ENCODE measurements at regions not wholly inside any gene's neighbourhood (a gene's known extent, or its start where the extent isn't known, plus 50 kb on each side); places are given as distances from the start of the nearest gene placed in this dataset.

- no peak for DNase-seq (ENCODE audit: low spot score)
Measured at GRCh38 chr4:19703391-19703790, 548.3 kb upstream of the SLIT2 start.

- DNase-seq (ENCODE audit: low spot score) = peak; percentile 48
Measured at GRCh38 chr4:19700992-19701391, 550.7 kb upstream of the SLIT2 start.

- no peak for DNase-seq (ENCODE audit: low spot score)
Measured at GRCh38 chr4:19698961-19699360, 552.7 kb upstream of the SLIT2 start.

- DNase-seq (ENCODE audit: low spot score) = no peak
Measured at GRCh38 chr4:19694812-19695211, 556.9 kb upstream of the SLIT2 start.

- DNase-seq (ENCODE audit: low spot score) = no peak
Measured at GRCh38 chr4:19693936-19694570, 557.7 kb upstream of the SLIT2 start.

- DNase-seq (ENCODE audit: low spot score) = peak; percentile 30
Measured at GRCh38 chr4:19689511-19689910, 562.2 kb upstream of the SLIT2 start.

GRCh38 chr4:19686456-19686855 is 565.2 kb upstream of the SLIT2 start:
- DNase-seq (ENCODE audit: low spot score) = no peak

- DNase-seq (ENCODE audit: low spot score) = no peak
Measured at GRCh38 chr4:19684084-19684483, 567.6 kb upstream of the SLIT2 start.

GRCh38 chr4:19683426-19683825 is 568.3 kb upstream of the SLIT2 start:
- no peak for DNase-seq (ENCODE audit: low spot score)

- no peak for DNase-seq (ENCODE audit: low spot score)
Measured at GRCh38 chr4:19677211-19677610, 574.5 kb upstream of the SLIT2 start.

GRCh38 chr4:19675172-19675811 is 576.4 kb upstream of the SLIT2 start:
- DNase-seq (ENCODE audit: low spot score) = no peak

GRCh38 chr4:19659101-19659500 is 592.6 kb upstream of the SLIT2 start:
- no peak for DNase-seq (ENCODE audit: low spot score)

GRCh38 chr4:19657856-19658255 is 593.8 kb upstream of the SLIT2 start:
- DNase-seq (ENCODE audit: low spot score) = no peak

- DNase-seq (ENCODE audit: low spot score) = no peak
Measured at GRCh38 chr4:19655666-19656065, 596.0 kb upstream of the SLIT2 start.

- no peak for DNase-seq (ENCODE audit: low spot score)
Measured at GRCh38 chr4:19650903-19651864, 600.5 kb upstream of the SLIT2 start.

GRCh38 chr4:19645589-19645988 is 606.1 kb upstream of the SLIT2 start:
- no peak for DNase-seq (ENCODE audit: low spot score)

- no peak for DNase-seq (ENCODE audit: low spot score)
Measured at GRCh38 chr4:19636451-19636850, 615.3 kb upstream of the SLIT2 start.

- DNase-seq (ENCODE audit: low spot score) = no peak
Measured at GRCh38 chr4:19631814-19632213, 619.9 kb upstream of the SLIT2 start.

GRCh38 chr4:19623866-19624265 is 627.8 kb upstream of the SLIT2 start:
- no peak for DNase-seq (ENCODE audit: low spot score)

GRCh38 chr4:19615086-19615689 is 636.5 kb upstream of the SLIT2 start:
- no peak for DNase-seq (ENCODE audit: low spot score)

- DNase-seq (ENCODE audit: low spot score) = no peak
Measured at GRCh38 chr4:19614171-19614570, 637.5 kb upstream of the SLIT2 start.

GRCh38 chr4:19596342-19596741 is 655.4 kb upstream of the SLIT2 start:
- DNase-seq (ENCODE audit: low spot score) = no peak
